Spleen (tissue), 11 donors: ENCODE measurements at regions not wholly inside any gene's neighbourhood (a gene's known extent, or its start where the extent isn't known, plus 50 kb on each side); places are given as distances from the start of the nearest gene placed in this dataset.
A peak's percentile ranks its signal among the peaks of the same experiment; 100 is the strongest.

Experiments
- DNase-seq: peaks from one replicate; pipeline ENCODE4 v3.0.0-alpha.2; 2020
- H3K27ac ChIP-seq, 8 donors: fragments of 200-600 bp; sonication (generic) in 7 of 8; 1 replicate in 4 of 8; 2 replicates in 4 of 8; pipeline versions ENCODE4 v1.5.0 to v1.8.0; 2016 to 2021; ENCODE audit warnings: inconsistent platforms in 4 of 8, mild to moderate bottlenecking in 4 of 8, moderate library complexity in 1 of 8
- H3K27me3 ChIP-seq, 7 donors: fragments of 200-600 bp; sonication (generic) in 6 of 7; replicated peaks in 1 of 7; 1 replicate in 4 of 7; 2 replicates in 3 of 7; pipeline versions ENCODE4 v1.5.0 to v1.8.0; 2016 to 2021; ENCODE audit warnings: inconsistent platforms in 3 of 7, mild to moderate bottlenecking in 1 of 7
- H3K36me3 ChIP-seq, 6 donors: fragments of 200-600 bp; sonication (generic) in 5 of 6; 1 replicate in 4 of 6; 2 replicates in 2 of 6; pipeline versions ENCODE4 v1.5.0 to v1.8.0; 2016 to 2021; ENCODE audit warnings: inconsistent platforms in 2 of 6
- H3K4me1 ChIP-seq, 6 donors: fragments of 200-600 bp; sonication (generic) in 5 of 6; 1 replicate in 3 of 6; 2 replicates in 3 of 6; pipeline versions ENCODE4 v1.5.0 to v1.8.0; 2016 to 2021; ENCODE audit warnings: inconsistent platforms in 3 of 6
- H3K4me3 ChIP-seq, 8 donors: fragments of 200-600 bp; sonication (generic) in 7 of 8; 1 replicate in 4 of 8; 2 replicates in 4 of 8; pipeline versions ENCODE4 v1.5.0 to v1.8.0; 2016 to 2021; ENCODE audit warnings: inconsistent platforms in 4 of 8, mild to moderate bottlenecking in 4 of 8, moderate library complexity in 2 of 8
- H3K9me3 ChIP-seq, 8 donors: fragments of 200-600 bp; sonication (generic) in 7 of 8; 1 replicate in 4 of 8; 2 replicates in 4 of 8; pipeline versions ENCODE4 v1.5.0 to v1.8.0; 2016 to 2021; ENCODE audit warnings: inconsistent platforms in 4 of 8
- CTCF ChIP-seq, 11 experiments: fragments of 200-600 bp in 7 of 11; fragments of 450-650 bp in 4 of 11; sonication (generic) in 4 of 11; IDR thresholded peaks in 8 of 11; conservative IDR thresholded peaks in 3 of 11; 1 replicate in 7 of 11; 2 replicates in 4 of 11; pipeline versions ENCODE4 v1.4.0 to v1.8.0; 2016 to 2021; ENCODE audit warnings: antibody characterized with exemption in 11 of 11, inconsistent platforms in 4 of 11, mild to moderate bottlenecking in 1 of 11
- POLR2A ChIP-seq, 3 donors: fragments of 450-650 bp; IDR thresholded peaks; one replicate each; pipeline ENCODE4 v1.5.1; 2017; ENCODE audit warnings: antibody characterized with exemption in 3 of 3, mild to moderate bottlenecking in 1 of 3
- POLR2AphosphoS5 ChIP-seq, 3 donors: sonication (generic); formaldehyde crosslinking; IDR thresholded peaks; one replicate each; pipeline ENCODE4 v1.5.1; 2017; ENCODE audit warnings: antibody characterized with exemption in 3 of 3
- WGBS, 5 donors: extraction: QIAGEN DNeasy Blood & Tissue Kit in 3 of 5; methylation state at CpG; one replicate each; pipeline versions ENCODE4 v1.1.5 to v1.1.7; 2013 to 2018; 5-methylcytosine and 5-hydroxymethylcytosine counted together
- intact Hi-C: fragments of 100-400 bp; cut with DNase I; formaldehyde crosslinking; loops from one replicate; pipeline ENCODE4 v1.15.0; 2023; ENCODE audit warnings: low total_unique reads
- donor health status: healthy with polysubstance abuse.
- donor health status: DM: no; HTN: no; CAD: no; lungs with moderate emphysema.
- donor health status: DM: no; HTN: no; CAD: no.
- donor health status: Bipolar disorder and iron deficiency.
- donor health status: healthy.
- donor health status: DM: no; HTN: no; CAD: no.
- donor health status: DM: yes; HTN: yes; CAD: no.

GRCh38 chr3:31077021-31077601 is 182.7 kb upstream of the GADL1 start:
- no peaks in the 10 kb centered on the region for H3K27me3 ChIP-seq
- TF ChIP-seq CTCF (IDR thresholded peaks at IDR 0.05 in 8 of 11, conservative IDR thresholded peaks at IDR 0.05 in 3 of 11) (no peak), POLR2AphosphoS5 (IDR thresholded peaks at IDR 0.05) (peak in 1 of 3 donors; percentile 28)
- H3K4me1 ChIP-seq: no peaks in the 10 kb centered on the region
- peak overlapping the region in 6 of 8 donors; percentile 2 to 55 (median 40) for H3K27ac ChIP-seq
- no peak overlapping the region for H3K4me3 ChIP-seq
- intact Hi-C loops: no loop called here
- H3K36me3 ChIP-seq: no peaks in the 10 kb centered on the region
- H3K9me3 ChIP-seq: no peaks in the 10 kb centered on the region
- WGBS, 5 donors: 33 to 51% (median 40%) methylated on average over 3 of the region's 3 CpGs
- no peak for DNase-seq

GRCh38 chr3:31077826-31078225 is 183.4 kb upstream of the GADL1 start:
- H3K36me3 ChIP-seq: no peaks in the 10 kb centered on the region
- peak overlapping the region in 2 of 8 donors; percentile 45 to 55 for H3K27ac ChIP-seq
- H3K4me3 ChIP-seq: no peak overlapping the region
- TF ChIP-seq POLR2AphosphoS5 (IDR thresholded peaks at IDR 0.05): no peak
- TF ChIP-seq CTCF (IDR thresholded peaks at IDR 0.05 in 8 of 11, conservative IDR thresholded peaks at IDR 0.05 in 3 of 11): no peak
- no peak for DNase-seq
- no peaks in the 10 kb centered on the region for H3K9me3 ChIP-seq
- no peaks in the 10 kb centered on the region for H3K4me1 ChIP-seq
- 79 to 93% (median 84%) methylated on average over 1 of the region's 1 CpG for WGBS, 5 donors
- H3K27me3 ChIP-seq: no peaks in the 10 kb centered on the region
- intact Hi-C loops: no loop called here

- Histone ChIP-seq H3K36me3 (no peaks in the 10 kb centered on the region), H3K27ac (no peak overlapping the region), H3K9me3 (no peaks in the 10 kb centered on the region), H3K4me3 (no peak overlapping the region), H3K4me1 (no peaks in the 10 kb centered on the region), H3K27me3 (no peaks in the 10 kb centered on the region)
- WGBS, 5 donors: 84 to 94% (median 92%) methylated on average over 4 of the region's 4 CpGs
- intact Hi-C loops: no loop called here
- no peak for TF ChIP-seq POLR2A (IDR thresholded peaks at IDR 0.05)
- no peak for TF ChIP-seq POLR2AphosphoS5 (IDR thresholded peaks at IDR 0.05)
- no peak for TF ChIP-seq CTCF (IDR thresholded peaks at IDR 0.05 in 8 of 11, conservative IDR thresholded peaks at IDR 0.05 in 3 of 11)
- DNase-seq: no peak
Observed at GRCh38 chr3:31079689-31080088, 185.2 kb upstream of the GADL1 start.

GRCh38 chr3:31081018-31081662 is 186.7 kb upstream of the GADL1 start:
- intact Hi-C loops: no loop called here
- Histone ChIP-seq H3K4me1 (no peaks in the 10 kb centered on the region), H3K9me3 (no peaks in the 10 kb centered on the region), H3K36me3 (no peaks in the 10 kb centered on the region), H3K27ac (no peak overlapping the region), H3K27me3 (no peaks in the 10 kb centered on the region), H3K4me3 (no peak overlapping the region)
- 83 to 92% (median 90%) methylated on average over 2 of the region's 2 CpGs for WGBS, 5 donors
- no peak for DNase-seq
- no peak for TF ChIP-seq CTCF (IDR thresholded peaks at IDR 0.05 in 8 of 11, conservative IDR thresholded peaks at IDR 0.05 in 3 of 11)
- no peak for TF ChIP-seq POLR2A (IDR thresholded peaks at IDR 0.05)
- no peak for TF ChIP-seq POLR2AphosphoS5 (IDR thresholded peaks at IDR 0.05)
